IPS-18c (cell line): ENCODE measurements at regions not wholly inside any gene's neighbourhood (a gene's known extent, or its start where the extent isn't known, plus 50 kb on each side); places are given as distances from the start of the nearest gene placed in this dataset.

Experiments used
- H3K4me3 ChIP-seq: 2 replicates; pipeline ENCODE4 v1.7.0; 2013; ENCODE audit warnings: low read depth, mild to moderate bottlenecking, low read length, moderate library complexity; ENCODE audit not compliant: insufficient read depth
- H3K9me3 ChIP-seq: one replicate; pipeline ENCODE4 v1.6.1; 2013; ENCODE audit warnings: mild to moderate bottlenecking, low read length, moderate library complexity; ENCODE audit not compliant: control insufficient read depth, insufficient read depth

DNA sequence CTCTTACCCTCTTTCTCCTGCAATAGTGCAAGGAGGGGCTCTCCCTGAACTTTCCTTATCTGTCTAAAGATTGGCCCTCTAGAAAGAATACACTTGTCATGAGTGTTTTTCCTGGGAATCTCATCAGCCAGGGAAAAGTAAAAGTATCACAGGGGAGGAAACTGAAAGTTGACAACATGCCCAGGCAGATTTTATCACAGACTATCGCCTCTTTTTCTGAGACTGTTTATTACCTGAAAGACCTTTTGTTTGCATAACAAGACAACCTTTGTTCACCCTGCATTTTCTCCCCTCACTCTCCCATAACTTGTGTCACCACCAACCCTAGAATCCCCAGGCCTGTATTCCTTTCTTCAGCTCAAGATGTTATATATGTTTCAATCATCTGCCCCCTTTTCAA, 794.7 kb upstream of the ADAMTS5 start:
- Histone ChIP-seq H3K9me3 (no peaks in the 10 kb centered on the region), H3K4me3 (no peak overlapping the region)

DNA sequence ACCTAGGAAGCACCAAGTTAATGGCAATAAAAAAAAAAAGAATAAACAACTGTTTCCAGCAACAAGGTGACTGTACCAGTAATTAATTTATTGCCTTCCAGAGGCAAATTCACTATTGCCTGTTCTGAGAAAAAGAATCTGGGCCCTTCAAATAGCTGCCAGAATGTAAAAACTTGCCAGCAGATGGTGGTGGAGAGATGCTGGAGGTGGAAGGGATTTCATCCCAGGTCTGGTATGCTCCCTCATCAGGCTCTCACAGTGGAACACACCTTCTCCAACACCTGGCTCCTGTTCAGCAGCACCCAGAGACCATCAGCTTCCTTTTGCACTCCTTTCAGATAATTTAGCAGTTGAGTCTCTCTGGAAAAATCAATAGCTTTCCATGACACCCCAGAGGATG, 792.9 kb upstream of the ADAMTS5 start:
- H3K9me3 ChIP-seq: no peaks in the 10 kb centered on the region
- H3K4me3 ChIP-seq: no peak overlapping the region

DNA sequence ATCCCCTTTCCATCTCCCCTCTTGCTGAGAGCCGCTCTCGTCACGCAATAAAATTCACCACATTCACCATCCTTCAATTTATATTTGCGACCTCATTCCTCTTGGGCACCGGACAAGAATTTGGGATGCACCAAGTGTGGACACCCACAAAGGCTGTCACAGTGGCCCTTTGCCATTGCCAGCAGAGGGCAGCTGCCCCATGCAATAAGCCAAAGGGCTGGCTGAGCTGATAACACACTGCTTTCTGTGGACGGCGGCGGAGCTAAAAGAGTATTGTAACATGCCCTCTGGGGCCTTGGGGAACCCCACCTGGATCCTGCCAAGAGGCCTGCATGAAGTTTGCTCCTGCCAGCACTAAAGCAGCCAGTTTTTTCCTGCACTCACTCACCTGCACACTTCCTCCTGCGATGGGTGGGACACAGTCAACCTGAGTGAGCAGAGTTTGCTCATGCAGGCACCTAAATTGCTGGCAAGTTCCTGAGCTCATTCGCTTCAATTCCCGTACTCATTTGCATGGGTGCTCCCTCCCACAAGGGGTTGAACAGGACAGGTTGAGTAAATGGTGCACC, 792.3 kb upstream of the ADAMTS5 start:
- no peaks in the 10 kb centered on the region for H3K9me3 ChIP-seq
- no peak overlapping the region for H3K4me3 ChIP-seq

DNA sequence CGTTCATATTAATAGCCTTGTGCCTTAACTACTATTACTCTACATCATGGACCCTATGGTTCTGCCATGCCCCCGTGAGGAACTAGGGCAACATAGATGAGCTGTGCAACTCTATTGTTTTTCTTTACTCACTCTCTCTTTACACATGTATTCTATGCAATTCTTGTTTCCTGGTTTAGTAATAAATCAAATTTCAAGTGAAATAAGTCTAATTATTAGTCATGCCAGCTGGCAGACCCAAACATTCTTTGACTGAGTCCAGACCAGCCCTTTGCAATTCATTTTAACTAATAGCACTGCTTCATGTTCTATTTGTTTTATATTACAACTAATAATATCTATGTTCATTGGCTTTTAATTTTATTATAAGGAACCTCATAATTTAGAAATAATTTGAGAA, 789.3 kb upstream of the ADAMTS5 start:
- no peak overlapping the region for H3K4me3 ChIP-seq
- no peaks in the 10 kb centered on the region for H3K9me3 ChIP-seq

DNA sequence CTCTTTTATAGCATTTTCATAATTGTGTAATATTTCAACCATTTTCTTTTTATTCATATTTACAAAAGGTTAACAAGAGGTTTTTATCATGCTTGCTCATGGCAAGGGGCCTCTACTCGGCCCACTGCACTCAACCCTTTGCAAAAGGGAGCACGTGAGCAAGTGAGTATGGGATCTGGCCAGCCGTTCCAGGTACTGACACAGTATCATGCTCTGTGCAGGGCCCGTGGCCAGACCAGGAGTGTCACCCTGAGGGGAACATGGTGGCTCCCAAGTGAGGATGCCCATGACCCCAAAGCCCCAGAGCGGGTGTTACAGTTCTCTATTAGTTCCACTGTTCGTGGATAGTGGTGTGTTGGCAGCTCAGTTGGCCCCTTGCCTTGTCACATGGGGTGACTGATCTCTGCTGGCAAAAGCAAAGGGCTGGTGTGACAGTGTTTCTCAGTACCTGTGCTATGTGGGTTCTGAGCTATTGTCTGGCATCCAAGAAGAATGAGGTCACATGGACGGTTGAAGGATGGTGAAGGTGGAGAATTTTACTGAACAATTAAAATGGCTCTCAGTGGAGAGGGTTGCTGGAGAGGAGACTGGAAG, 777.2 kb upstream of the ADAMTS5 start:
- no peaks in the 10 kb centered on the region for H3K9me3 ChIP-seq
- H3K4me3 ChIP-seq: no peak overlapping the region

GRCh38 chr21:27741736-27742135, 774.8 kb upstream of the ADAMTS5 start:
- Histone ChIP-seq H3K9me3 (no peaks in the 10 kb centered on the region), H3K4me3 (no peak overlapping the region)

- no peak overlapping the region for H3K4me3 ChIP-seq
- H3K9me3 ChIP-seq: no peaks in the 10 kb centered on the region
Observed at GRCh38 chr21:27740084-27740483, 773.2 kb upstream of the ADAMTS5 start.

- Histone ChIP-seq H3K9me3 (no peaks in the 10 kb centered on the region), H3K4me3 (no peak overlapping the region)
Observed at GRCh38 chr21:27739187-27739586, 772.3 kb upstream of the ADAMTS5 start.

DNA sequence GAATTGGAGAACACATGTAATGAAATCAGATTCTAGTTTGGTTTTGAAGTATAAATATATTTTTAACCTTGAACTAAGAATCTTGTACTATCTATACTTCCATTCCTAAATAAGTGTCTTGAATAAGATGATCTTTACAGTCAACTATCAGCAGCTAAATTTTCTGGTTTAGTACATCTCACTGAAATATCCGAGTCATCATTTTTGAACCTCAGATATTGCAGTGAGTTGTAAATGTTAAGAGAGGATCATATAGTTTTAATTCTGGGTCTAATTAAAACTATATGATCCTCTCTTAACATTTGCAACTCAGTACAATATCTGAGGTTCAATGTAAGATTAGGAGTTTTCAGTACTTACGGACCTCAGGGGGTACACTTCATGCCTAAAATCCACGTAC, 768.8 kb upstream of the ADAMTS5 start:
- no peaks in the 10 kb centered on the region for H3K9me3 ChIP-seq

DNA sequence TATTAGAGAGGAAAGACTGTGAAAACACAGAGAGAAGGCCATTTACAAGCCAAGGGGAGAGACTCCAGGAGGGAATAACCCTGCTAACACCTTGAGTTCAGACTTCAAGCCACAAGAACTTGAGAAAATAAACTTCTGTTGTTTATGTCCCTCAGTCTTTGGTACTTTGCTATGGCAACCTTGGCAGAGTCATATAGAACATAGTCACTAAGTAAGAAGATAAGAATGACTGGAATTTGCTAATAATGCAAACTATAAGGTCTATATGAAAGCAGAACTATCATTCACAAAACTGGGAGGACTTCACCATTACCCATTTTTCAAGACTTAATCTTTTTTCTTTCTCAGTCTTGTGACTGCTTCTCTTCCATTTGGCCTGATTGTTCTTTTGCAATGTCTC, 767.3 kb upstream of the ADAMTS5 start:
- Histone ChIP-seq H3K9me3 (no peaks in the 10 kb centered on the region), H3K4me3 (no peak overlapping the region)

More for the DNA sequence above, 768.8 kb upstream of the ADAMTS5 start:
- no peak overlapping the region for H3K4me3 ChIP-seq

DNA sequence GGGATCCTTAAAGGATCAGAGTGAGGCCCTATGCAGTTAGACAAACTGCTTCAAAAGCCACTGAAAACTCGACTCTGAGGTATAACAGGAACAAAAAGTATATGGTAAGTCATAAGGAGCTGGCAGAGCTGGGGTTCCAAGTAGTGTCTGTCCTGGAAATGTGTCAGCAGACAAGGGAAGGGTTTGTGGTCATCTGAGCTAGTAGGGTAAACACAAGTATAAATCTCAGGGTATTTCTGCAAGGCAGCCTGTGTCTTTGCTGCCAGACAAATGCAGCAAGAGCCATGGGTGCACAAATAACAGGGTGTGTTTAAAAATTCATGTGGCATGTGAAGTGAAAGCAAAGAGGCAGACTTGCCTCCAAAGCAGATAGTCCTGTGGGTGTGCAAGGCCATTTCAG, 759.0 kb upstream of the ADAMTS5 start:
- H3K9me3 ChIP-seq: peaks cover 2% of the 10 kb centered on the region
- H3K4me3 ChIP-seq: no peak overlapping the region

GRCh38 chr21:27722095-27722494, 755.2 kb upstream of the ADAMTS5 start:
- no peak overlapping the region for H3K4me3 ChIP-seq
- peaks cover 2% of the 10 kb centered on the region for H3K9me3 ChIP-seq

GRCh38 chr21:27721675-27722074, 754.8 kb upstream of the ADAMTS5 start:
- H3K9me3 ChIP-seq: peaks cover 2% of the 10 kb centered on the region
- no peak overlapping the region for H3K4me3 ChIP-seq

GRCh38 chr21:27719226-27719625, 752.3 kb upstream of the ADAMTS5 start:
- Histone ChIP-seq H3K4me3 (no peak overlapping the region), H3K9me3 (no peaks in the 10 kb centered on the region)

GRCh38 chr21:27715131-27715530, 748.2 kb upstream of the ADAMTS5 start:
- Histone ChIP-seq H3K9me3 (no peaks in the 10 kb centered on the region), H3K4me3 (no peak overlapping the region)

DNA sequence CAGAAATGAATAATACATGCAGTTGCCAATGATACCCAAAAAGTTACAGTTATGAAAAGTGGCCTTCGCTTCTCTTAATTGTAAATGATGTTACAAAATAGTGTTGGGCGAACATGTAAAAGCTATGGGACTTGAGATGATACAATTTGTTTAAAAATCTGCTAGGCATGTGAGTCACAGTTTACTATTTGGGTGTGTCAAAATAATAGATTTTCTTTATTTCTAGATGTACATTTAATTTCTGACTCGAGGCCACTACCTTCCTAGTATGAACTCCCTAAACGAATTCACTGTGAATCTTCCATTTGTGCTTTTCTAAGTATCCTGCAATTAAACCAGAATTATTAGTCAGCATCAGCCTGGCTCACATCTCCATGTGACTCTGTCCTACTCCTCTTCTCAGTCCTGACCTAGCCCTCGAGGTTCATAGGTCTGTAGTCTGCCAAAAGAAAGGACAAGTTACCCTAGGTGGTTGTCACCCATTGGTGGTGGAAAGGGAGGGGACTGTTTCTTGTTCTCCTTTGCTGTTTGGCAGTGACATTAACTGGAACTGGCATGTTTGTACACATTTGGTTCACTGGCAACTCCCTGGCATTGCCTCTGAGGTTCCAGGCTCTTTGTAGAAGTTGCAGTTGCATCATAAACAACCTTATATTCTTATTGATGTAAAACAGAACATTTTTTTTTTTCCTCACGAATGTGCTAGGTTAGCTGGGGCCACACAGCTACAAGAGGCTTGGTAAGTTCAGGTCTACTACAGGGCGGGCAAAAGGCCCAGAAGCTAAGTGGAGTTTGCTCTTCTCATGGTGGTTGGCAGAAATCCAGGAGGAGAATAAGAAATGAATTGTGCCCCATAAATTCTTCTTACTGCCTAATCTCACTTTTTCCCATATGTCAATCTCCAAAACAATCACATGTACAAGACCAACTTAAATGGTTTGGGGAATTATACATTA, 746.5 kb upstream of the ADAMTS5 start:
- Histone ChIP-seq H3K9me3 (no peaks in the 10 kb centered on the region), H3K4me3 (no peak overlapping the region)

DNA sequence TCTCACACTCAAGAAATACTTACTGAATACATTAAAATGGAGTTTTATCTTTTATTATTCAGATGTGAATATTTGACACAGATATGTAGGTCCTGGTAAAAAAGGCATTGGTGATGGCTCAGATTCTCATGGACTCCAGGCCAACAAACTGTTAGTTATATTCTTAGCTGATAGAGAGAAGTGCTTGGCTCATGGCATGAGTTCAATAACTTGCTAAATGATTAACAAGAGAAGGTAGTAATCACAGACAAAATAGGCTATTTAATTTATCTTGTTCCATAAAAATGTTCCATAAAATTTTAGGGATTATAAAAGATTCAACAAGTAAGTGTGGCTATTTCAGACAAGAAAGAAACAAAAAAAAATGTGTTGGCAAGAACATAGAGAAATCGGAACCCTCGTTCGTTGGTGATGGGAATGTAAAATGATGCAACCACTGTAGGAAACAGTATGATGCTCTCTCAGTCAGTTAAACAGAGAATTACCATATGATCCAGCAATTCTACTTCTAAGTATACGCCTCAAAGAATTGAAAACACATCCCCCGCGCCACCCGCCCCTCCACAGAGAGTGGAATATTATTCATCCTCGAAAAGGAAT, 737.8 kb upstream of the ADAMTS5 start:
- H3K9me3 ChIP-seq: no peaks in the 10 kb centered on the region
- H3K4me3 ChIP-seq: no peak overlapping the region

- no peaks in the 10 kb centered on the region for H3K9me3 ChIP-seq
- H3K4me3 ChIP-seq: no peak overlapping the region
Observed at GRCh38 chr21:27703791-27704190, 736.9 kb upstream of the ADAMTS5 start.
